ENCODE measurements at regions not wholly inside any gene's neighbourhood (a gene's known extent, or its start where the extent isn't known, plus 50 kb on each side); places are given as distances from the start of the nearest gene placed in this dataset.

GRCh38 chrX:25648790-25649189, 489.4 kb upstream of the MAGEB18 start:
- TF ChIP-seq EZH2 (IDR thresholded peaks at IDR 0.05; ENCODE audit: low read length, unreplicated experiment) (no peak), CTCF (conservative IDR thresholded peaks at IDR 0.05; ENCODE audit: low read depth, low read length) (no peak), EZH2phosphoT487 (IDR thresholded peaks at IDR 0.05; ENCODE audit: borderline replicate concordance, low read length) (no peak)
